NCI-H146 treated with DMSO at 0.1 percent for 48 hours (cell line): ENCODE measurements at regions not wholly inside any gene's neighbourhood (a gene's known extent, or its start where the extent isn't known, plus 50 kb on each side); places are given as distances from the start of the nearest gene placed in this dataset.
"Not testable (repeated sequence)": the region's sequence is repeated elsewhere in the genome, so short reads cannot be mapped to it uniquely, and the experiment has no call there.

Experiments used
- DNase-seq: peaks from one replicate; lab custom pipeline; 2025; ENCODE audit not compliant: unreplicated experiment; lab: John Stamatoyannopoulos, UW

DNA sequence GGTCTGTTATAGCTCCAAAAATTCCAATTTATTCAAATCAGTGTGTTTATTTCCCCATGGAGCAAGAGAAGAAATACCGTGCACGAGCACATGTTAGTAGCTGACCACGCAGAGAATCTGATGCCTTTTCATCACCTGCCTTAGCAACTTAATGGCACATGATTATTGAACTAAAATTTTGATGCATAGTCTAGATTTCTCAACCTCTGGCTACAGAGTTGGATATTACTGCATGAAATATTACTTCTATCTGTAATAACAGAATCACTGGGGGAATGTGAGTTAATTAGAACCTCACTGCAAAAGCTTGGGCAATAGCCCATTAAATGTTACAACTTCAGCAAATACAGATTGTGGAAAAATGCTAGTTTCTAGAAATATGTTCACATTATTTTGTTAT is 335.8 kb downstream of the FLRT2 start:
- DNase-seq = no peak

GRCh38 chr14:85858634-85859033 is 328.7 kb downstream of the FLRT2 start:
- no peak for DNase-seq

- no peak for DNase-seq
Measured at GRCh38 chr14:85856430-85856829, 326.5 kb downstream of the FLRT2 start.

- DNase-seq = no peak
Measured at GRCh38 chr14:85853996-85854526, 324.1 kb downstream of the FLRT2 start.

DNA sequence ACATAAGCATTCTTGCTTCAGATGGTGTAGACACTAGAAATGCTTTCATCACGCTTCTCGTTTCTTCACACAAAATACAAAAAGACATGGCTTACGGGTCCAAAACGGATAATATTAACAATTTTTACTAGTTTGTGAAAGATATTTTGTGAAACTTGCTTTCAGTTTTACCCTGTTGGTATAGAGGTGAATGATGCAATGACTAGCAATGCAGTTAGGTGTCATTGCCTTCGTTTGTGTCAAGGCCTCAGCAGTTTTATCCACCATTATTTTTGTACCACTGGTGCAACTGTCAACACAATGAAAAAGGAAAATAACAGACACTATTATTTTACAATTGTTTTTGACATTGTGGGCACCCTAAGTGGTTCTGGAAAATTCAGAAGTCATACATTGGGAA is 323.0 kb downstream of the FLRT2 start:
- no peak for DNase-seq

- not testable (repeated sequence) for DNase-seq
Measured at GRCh38 chr14:85852123-85852522, 322.2 kb downstream of the FLRT2 start.

DNA sequence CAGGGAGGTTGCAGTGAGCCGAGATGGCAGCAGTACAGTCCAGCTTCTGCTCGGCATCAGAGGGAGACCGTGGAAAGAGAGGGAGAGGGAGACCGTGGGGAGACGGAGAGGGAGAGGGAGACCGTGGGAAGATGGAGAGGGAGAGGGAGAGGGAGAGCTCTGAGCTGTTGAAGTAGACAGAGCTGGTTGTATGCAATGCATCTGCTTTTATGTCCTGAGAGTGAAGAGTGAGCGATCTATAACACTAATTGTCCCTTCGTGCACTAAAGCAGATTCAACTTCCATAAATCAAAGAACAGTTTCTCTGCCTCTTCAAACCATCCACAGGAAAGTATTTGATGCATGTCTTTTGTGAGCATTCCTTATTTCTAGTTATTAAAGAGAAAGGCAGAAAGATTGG is 300.6 kb downstream of the FLRT2 start:
- not testable (repeated sequence) for DNase-seq

GRCh38 chr14:85829601-85830000 is 299.7 kb downstream of the FLRT2 start:
- DNase-seq = not testable (repeated sequence)

- peak; percentile 85 for DNase-seq
Measured at GRCh38 chr14:85824526-85824925, 294.6 kb downstream of the FLRT2 start.

DNA sequence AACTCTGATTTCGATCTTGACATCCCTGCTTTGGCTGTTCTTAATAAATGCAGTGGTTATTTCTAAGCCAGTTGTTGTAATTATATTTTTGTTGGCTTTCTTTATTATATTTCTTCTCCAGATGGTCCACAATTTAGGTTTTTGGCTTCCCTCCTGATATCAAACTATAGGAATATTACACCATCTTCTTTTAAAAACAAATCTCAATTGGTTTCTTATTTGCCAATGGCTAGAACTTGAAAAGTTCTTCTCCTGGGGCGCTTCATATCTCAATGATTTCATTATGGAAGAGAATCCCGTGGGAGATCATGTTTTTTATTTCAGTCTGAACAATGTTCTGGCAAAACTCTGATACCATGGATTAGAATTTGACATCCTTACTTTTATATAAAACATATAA is 292.3 kb downstream of the FLRT2 start:
- DNase-seq = no peak

DNA sequence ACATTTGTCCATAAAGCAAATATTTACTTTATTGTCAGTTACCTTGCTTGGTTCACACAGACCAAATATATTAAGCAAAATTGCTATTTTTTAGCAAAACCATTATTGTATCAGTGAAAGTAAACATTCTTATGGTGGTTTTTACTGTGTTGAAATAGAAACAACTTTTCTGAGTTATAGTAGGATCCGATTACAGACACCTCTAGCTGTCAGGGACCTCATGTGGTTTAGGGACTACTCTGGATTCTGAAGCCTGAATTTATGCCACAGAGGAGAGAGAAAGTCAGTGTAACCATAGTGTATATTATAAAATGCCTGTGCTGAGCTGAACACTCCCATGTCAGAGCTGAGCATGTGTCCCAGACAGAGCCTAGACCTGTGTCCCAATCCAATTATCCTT is 287.5 kb downstream of the FLRT2 start:
- DNase-seq = no peak

- no peak for DNase-seq
Measured at GRCh38 chr14:85813040-85813439, 283.1 kb downstream of the FLRT2 start.

DNA sequence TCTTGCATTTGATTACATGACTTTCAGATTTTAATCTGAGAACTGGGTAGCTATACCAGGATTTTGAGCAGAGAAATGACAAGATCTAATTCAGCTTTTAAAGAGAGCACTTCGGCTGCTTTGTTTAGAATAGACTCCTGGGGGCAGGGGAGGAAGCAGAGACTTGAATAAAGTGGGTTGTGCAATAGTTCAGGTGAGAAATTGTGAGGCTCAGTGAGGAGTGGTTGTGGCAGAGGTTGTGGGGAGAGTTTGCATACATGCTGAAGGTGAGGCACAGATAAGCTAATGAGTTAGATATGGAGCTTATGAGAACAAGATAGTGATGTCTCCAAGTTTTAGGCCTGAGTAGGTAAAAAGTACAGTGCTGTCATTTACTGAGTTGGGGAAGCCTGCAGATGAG is 281.4 kb downstream of the FLRT2 start:
- DNase-seq = no peak

DNA sequence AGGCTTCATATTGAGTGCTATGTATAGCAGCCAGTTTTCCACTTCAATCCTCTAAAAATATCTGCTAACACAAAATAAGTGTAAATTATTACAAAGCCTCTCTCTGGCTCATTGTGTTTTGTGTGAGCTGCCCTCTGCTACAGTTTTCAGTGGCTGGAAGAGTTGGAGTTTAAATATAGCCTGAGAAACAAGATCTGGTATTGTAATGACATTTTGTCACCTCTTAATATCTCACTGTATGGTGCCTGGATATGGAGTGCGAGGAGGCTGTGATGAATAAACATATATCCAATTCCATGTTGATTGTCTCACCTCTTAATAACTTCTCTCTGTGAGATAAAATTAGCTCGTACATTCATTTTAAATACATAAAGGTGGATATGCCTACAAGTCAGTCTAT is 269.7 kb downstream of the FLRT2 start:
- no peak for DNase-seq

DNA sequence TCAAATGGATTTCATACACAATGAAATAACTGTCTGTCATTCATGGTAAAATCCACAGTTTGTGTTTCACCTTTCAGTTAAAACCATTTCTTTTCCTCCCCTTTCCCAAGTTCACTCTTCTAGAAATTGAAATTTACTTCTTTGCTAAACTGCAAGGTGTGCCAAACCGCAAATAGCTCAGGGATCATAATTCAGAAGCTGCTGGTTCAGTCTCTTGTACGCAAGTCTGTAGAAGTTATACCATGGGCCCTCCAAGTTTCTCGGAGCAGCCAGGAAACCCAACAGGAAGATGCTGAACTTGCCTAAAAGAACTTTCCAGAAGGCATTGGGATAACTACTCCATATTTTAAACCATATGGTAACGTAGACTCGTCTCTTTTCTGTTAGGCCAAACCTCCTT is 268.9 kb downstream of the FLRT2 start:
- no peak for DNase-seq

DNA sequence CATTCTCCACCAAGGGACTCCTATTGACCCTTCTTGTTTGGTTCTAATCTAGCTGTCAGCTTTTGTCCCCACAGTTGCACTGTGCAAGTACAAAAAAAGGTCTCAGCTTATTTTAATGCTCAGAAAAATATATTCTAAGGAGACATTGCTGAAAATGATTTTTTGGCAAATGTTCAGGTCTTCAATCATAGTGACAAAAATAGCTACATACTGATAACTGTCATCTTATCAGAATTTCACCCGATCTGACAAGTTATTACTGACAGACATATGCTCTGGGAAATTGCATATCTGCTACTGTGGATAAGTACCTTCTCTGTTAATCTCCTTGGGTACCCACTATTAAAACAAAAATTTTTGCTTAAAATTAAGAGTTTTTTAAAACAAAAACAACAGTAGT is 263.6 kb downstream of the FLRT2 start:
- DNase-seq = no peak

DNA sequence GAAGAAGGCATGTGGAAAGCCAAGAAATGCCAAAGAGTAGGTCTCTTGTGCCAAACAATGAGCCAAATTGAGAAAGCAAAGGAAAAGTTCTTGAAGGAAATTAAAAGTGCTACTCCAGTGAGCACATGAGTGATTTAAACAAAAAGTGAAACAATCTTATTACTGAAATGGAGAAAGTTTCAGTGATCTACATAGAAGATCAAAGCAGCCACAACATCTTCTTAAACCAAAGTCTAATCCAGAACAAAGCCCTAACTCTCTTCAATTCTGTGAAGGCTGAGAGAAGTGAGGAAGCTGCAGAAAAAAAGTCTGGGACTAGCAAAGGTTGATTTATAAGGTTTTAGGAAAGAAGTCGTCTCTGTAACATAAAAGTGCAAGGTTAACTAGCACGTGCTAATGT is 259.6 kb downstream of the FLRT2 start:
- DNase-seq = no peak

DNA sequence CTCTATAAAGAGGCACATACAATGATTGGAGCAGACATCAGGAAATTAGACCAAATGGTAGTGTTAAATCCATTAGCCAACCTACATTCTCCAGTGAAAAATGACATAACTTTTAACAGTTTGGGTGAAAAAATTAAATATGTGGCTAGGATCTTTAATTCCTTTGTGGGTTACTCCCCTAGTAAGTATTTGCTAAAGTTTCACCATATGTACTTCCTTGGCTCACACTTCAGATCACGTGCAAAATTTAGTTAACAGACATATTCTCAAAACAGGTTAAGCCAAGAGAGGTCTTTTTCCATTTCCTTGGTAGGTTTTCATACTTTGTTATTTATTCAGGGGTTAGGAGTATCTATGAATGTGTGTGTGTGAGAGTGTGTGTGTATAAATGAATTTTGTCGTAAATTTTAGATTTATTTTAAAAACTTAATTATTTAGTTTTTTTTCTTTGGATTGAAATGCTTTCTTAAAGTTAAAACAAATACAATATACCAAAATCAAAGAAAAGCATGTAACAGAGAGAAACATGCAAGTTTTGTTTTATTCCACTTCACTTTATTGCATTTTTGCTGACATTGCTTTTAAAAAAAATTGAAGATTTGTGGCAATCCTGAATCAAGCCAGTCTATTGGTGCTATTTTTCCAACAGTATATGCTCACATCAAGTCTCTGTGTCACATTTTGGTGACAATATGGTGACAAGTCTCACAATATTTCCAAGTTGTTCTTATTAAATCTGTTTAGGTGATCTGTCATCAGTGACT is 258.7 kb downstream of the FLRT2 start:
- no peak for DNase-seq

GRCh38 chr14:85766295-85766694 is 236.4 kb downstream of the FLRT2 start:
- no peak for DNase-seq

GRCh38 chr14:85764822-85765221 is 234.9 kb downstream of the FLRT2 start:
- no peak for DNase-seq

GRCh38 chr14:85762526-85762925 is 232.6 kb downstream of the FLRT2 start:
- peak; percentile 91 for DNase-seq

- no peak for DNase-seq
Measured at GRCh38 chr14:85752175-85752574, 222.2 kb downstream of the FLRT2 start.

DNA sequence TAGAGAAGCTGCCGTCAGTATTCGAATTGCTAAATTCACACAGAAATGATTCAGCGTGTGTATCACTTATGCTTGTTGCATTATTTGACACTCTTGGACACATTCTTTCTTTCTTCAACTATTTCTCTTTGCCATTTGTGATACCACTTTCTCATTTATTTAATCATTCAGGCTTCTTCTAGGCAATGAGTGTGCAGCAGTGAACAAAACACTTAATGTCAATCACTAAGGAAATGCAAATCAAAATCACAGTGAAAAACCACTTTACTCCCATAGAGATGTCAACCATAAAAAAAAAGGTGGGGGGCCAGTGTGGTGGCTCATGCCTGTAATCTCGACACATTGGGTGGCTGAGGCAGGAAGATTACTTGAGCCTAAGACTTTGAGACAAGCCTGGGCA is 214.6 kb downstream of the FLRT2 start:
- no peak for DNase-seq
